HFFc6 (cell line): ENCODE measurements at regions not wholly inside any gene's neighbourhood (a gene's known extent, or its start where the extent isn't known, plus 50 kb on each side); places are given as distances from the start of the nearest gene placed in this dataset.

Experiments used
- DNase-seq: peaks from one replicate; pipeline ENCODE4 v3.0.0-alpha.2; 2018
- H3K27ac Mint-ChIP-seq: 2 replicates; pipeline ENCODE4 v1.8.0; 2020; ENCODE audit warnings: mild to moderate bottlenecking, mixed read lengths
- H3K27me3 Mint-ChIP-seq: 2 replicates; pipeline ENCODE4 v1.8.0; 2021; ENCODE audit warnings: mild to moderate bottlenecking, moderate library complexity, mixed read lengths; ENCODE audit not compliant: insufficient read depth
- H3K36me3 Mint-ChIP-seq: 2 replicates; pipeline ENCODE4 v1.8.0; 2021; ENCODE audit warnings: low read depth, mixed read lengths
- H3K4me1 Mint-ChIP-seq: 2 replicates; pipeline ENCODE4 v1.8.0; 2020; ENCODE audit warnings: low read depth, mixed read lengths
- H3K4me3 Mint-ChIP-seq: 2 replicates; pipeline ENCODE4 v1.8.0; 2020; ENCODE audit warnings: mild to moderate bottlenecking, moderate library complexity, mixed read lengths
- H3K9me3 Mint-ChIP-seq: 2 replicates; pipeline ENCODE4 v1.8.0; 2020; ENCODE audit warnings: mild to moderate bottlenecking, mixed read lengths
- CTCF ChIP-seq: fragments of 200-600 bp; sonication (generic); IDR thresholded peaks from 2 replicates; pipeline ENCODE4 v1.5.0; 2021; ENCODE audit warnings: antibody characterized with exemption, mild to moderate bottlenecking

- Mint-ChIP-seq H3K4me1 (no peaks in the 10 kb centered on the region; the same call in 1 of the 2 replicates), H3K27ac (no peak overlapping the region), H3K36me3 (no peaks in the 10 kb centered on the region), H3K9me3 (peaks cover 4% of the 10 kb centered on the region; the same call in 1 of the 2 replicates), H3K27me3 (no peaks in the 10 kb centered on the region), H3K4me3 (no peak overlapping the region)
- no peak for TF ChIP-seq CTCF
- DNase-seq = no peak
Measured at GRCh38 chr6:47919875-47920274, 138.0 kb downstream of the OPN5 start.

- H3K27ac Mint-ChIP-seq = no peak overlapping the region
Measured at GRCh38 chr6:47917811-47918210, 136.0 kb downstream of the OPN5 start.

GRCh38 chr6:47917202-47917601, 135.4 kb downstream of the OPN5 start:
- H3K36me3 Mint-ChIP-seq = no peaks in the 10 kb centered on the region
- TF ChIP-seq CTCF = no peak
- H3K27me3 Mint-ChIP-seq = no peaks in the 10 kb centered on the region
- no peak overlapping the region for H3K4me3 Mint-ChIP-seq
- H3K27ac Mint-ChIP-seq = no peak overlapping the region
- no peak for DNase-seq
- no peaks in the 10 kb centered on the region; the same call in 1 of the 2 replicates for H3K4me1 Mint-ChIP-seq
- H3K9me3 Mint-ChIP-seq = peaks cover 4% of the 10 kb centered on the region; the same call in 1 of the 2 replicates

More at GRCh38 chr6:47917811-47918210, 136.0 kb downstream of the OPN5 start:
- no peak for TF ChIP-seq CTCF
- Mint-ChIP-seq H3K9me3 (no peaks in the 10 kb centered on the region; the same call in 1 of the 2 replicates), H3K4me1 (no peaks in the 10 kb centered on the region; the same call in 1 of the 2 replicates), H3K27me3 (no peaks in the 10 kb centered on the region), H3K36me3 (no peaks in the 10 kb centered on the region), H3K4me3 (no peak overlapping the region)
- no peak for DNase-seq

GRCh38 chr6:47915017-47915416, 133.2 kb downstream of the OPN5 start:
- no peak overlapping the region for H3K27ac Mint-ChIP-seq
- H3K4me1 Mint-ChIP-seq = no peaks in the 10 kb centered on the region; the same call in 1 of the 2 replicates
- H3K36me3 Mint-ChIP-seq = no peaks in the 10 kb centered on the region
- peaks cover 17% of the 10 kb centered on the region for H3K9me3 Mint-ChIP-seq
- no peak for TF ChIP-seq CTCF
- no peak overlapping the region for H3K4me3 Mint-ChIP-seq
- no peak for DNase-seq
- H3K27me3 Mint-ChIP-seq = no peaks in the 10 kb centered on the region

- H3K4me1 Mint-ChIP-seq = no peaks in the 10 kb centered on the region
- no peak for DNase-seq
- no peaks in the 10 kb centered on the region for H3K36me3 Mint-ChIP-seq
- no peak overlapping the region for H3K4me3 Mint-ChIP-seq
- no peak for TF ChIP-seq CTCF
- H3K27me3 Mint-ChIP-seq = no peaks in the 10 kb centered on the region
- H3K27ac Mint-ChIP-seq = no peak overlapping the region
- peaks cover 30% of the 10 kb centered on the region for H3K9me3 Mint-ChIP-seq
Measured at GRCh38 chr6:47908271-47908670, 126.4 kb downstream of the OPN5 start.

- no peak overlapping the region for H3K4me3 Mint-ChIP-seq
- peaks cover 26% of the 10 kb centered on the region for H3K9me3 Mint-ChIP-seq
- DNase-seq = no peak
- H3K27ac Mint-ChIP-seq = no peak overlapping the region
- H3K4me1 Mint-ChIP-seq = no peaks in the 10 kb centered on the region
- no peaks in the 10 kb centered on the region for H3K36me3 Mint-ChIP-seq
- no peaks in the 10 kb centered on the region for H3K27me3 Mint-ChIP-seq
- TF ChIP-seq CTCF = no peak
Measured at GRCh38 chr6:47905717-47906116, 123.9 kb downstream of the OPN5 start.
